ENCODE measurements at regions not wholly inside any gene's neighbourhood (a gene's known extent, or its start where the extent isn't known, plus 50 kb on each side); places are given as distances from the start of the nearest gene placed in this dataset.

GRCh38 chr1:218526198-218526580 is 181.1 kb downstream of the TGFB2 start:
- H3K27ac ChIP-seq = no peak overlapping the region
- no peak for DNase-seq
- no peak overlapping the region for H3K4me3 ChIP-seq
- intact Hi-C loops (cut with DNase I; ENCODE audit: low total_unique reads) = loop anchor here (10.0 kb wide), 1 partner anchor 181 kb away; the partner anchor contains the start of gene TGFB2
- no peaks in the 10 kb centered on the region for H3K36me3 ChIP-seq
- WGBS, 5 donors = 73 to 95% (median 86%) methylated on average over 1 of the region's 1 CpG
- H3K27me3 ChIP-seq (replicated peaks in 1 of 7) = peaks cover 0 to 13% (median 0%) of the 10 kb centered on the region in 7 donors
- H3K4me1 ChIP-seq = no peaks in the 10 kb centered on the region
- H3K9me3 ChIP-seq = no peaks in the 10 kb centered on the region
- TF ChIP-seq CTCF (IDR thresholded peaks at IDR 0.05 in 8 of 11, conservative IDR thresholded peaks at IDR 0.05 in 3 of 11) = no peak
- no peak for TF ChIP-seq POLR2AphosphoS5 (IDR thresholded peaks at IDR 0.05)
- TF ChIP-seq POLR2A (IDR thresholded peaks at IDR 0.05) = no peak

DNA sequence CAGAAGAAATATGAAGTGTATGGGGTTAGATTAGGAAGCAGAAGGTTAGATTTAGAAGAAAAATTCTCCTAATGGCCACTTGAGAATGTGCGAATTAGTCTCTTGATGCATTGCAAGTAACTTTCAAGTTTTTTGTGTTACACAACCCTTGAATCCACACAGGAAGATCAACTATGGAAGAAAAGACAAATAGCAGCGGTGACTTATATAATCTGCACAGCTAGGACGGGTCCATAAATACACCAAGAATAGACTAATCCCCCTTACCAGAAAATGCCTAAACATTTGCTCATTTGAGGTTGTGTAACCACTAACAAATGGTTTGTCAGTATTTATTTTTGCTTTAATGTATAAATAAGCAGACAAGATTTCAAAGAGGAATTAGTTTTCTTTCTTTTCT is 182.6 kb downstream of the TGFB2 start:
- intact Hi-C loops (cut with DNase I; ENCODE audit: low total_unique reads) = loop anchor here (10.0 kb wide), 1 partner anchor 183 kb away; the partner anchor contains the start of gene TGFB2
- 82 to 94% (median 89%) methylated on average over 3 of the region's 3 CpGs for WGBS, 5 donors
- Histone ChIP-seq H3K9me3 (no peaks in the 10 kb centered on the region), H3K27me3 (replicated peaks in 1 of 7) (peaks cover 0 to 9% (median 0%) of the 10 kb centered on the region in 7 donors), H3K36me3 (no peaks in the 10 kb centered on the region), H3K4me1 (no peaks in the 10 kb centered on the region), H3K4me3 (no peak overlapping the region), H3K27ac (no peak overlapping the region)
- DNase-seq = no peak
- TF ChIP-seq POLR2AphosphoS5 (IDR thresholded peaks at IDR 0.05) (no peak), CTCF (IDR thresholded peaks at IDR 0.05 in 8 of 11, conservative IDR thresholded peaks at IDR 0.05 in 3 of 11) (no peak), POLR2A (IDR thresholded peaks at IDR 0.05) (no peak)

DNA sequence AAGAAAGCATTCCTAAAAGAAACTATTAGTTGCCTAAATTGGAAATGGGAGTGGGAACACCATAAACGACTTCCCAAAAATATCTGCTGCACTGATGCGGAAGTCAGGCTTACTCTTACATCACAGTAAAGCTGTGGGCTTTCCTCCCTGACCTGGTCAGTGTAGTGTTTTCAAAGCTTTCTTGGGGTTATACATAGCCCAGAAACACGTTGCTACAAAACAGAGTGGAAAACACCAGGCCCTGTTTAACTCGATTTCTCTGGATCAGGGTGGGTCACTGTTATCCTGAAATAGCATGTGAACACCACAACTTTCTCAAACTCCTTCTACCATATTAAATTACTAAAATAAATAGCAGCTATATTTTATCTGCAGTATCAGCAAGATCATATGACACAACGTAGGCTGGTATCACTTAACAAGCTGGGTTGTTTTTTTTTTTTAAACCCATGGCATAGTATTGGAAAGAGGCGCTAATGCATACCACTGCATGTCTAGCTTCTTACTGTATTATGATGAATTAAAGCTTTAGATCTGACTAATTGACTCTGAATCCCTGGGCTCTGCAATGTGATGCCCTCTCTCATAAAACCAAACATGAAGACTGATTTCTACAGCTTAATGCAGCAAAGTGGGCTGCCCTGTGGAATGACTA is 184.6 kb downstream of the TGFB2 start:
- H3K9me3 ChIP-seq = peaks cover 0 to 6% (median 0%) of the 10 kb centered on the region in 8 donors
- H3K27me3 ChIP-seq (replicated peaks in 1 of 7) = peaks cover 0 to 6% (median 0%) of the 10 kb centered on the region in 7 donors
- no peak overlapping the region for H3K4me3 ChIP-seq
- 64 to 76% (median 69%) methylated on average over 6 of the region's 6 CpGs for WGBS, 5 donors
- H3K27ac ChIP-seq = no peak overlapping the region
- H3K4me1 ChIP-seq = no peaks in the 10 kb centered on the region
- H3K36me3 ChIP-seq = no peaks in the 10 kb centered on the region
- no peak for DNase-seq
- TF ChIP-seq POLR2A (IDR thresholded peaks at IDR 0.05) = no peak
- no peak for TF ChIP-seq POLR2AphosphoS5 (IDR thresholded peaks at IDR 0.05)
- intact Hi-C loops (cut with DNase I; ENCODE audit: low total_unique reads) = loop anchor here (10.0 kb wide), 1 partner anchor 185 kb away; the partner anchor contains the start of gene TGFB2

- no peaks in the 10 kb centered on the region for H3K27me3 ChIP-seq (replicated peaks in 1 of 7)
- peaks cover 0 to 6% (median 0%) of the 10 kb centered on the region in 8 donors for H3K9me3 ChIP-seq
- intact Hi-C loops (cut with DNase I; ENCODE audit: low total_unique reads) = no loop called here
- WGBS, 5 donors = 90 to 98% (median 94%) methylated on average over 5 of the region's 5 CpGs
- H3K36me3 ChIP-seq = no peaks in the 10 kb centered on the region
- no peaks in the 10 kb centered on the region for H3K4me1 ChIP-seq
- H3K27ac ChIP-seq = no peak overlapping the region
- DNase-seq = no peak
- H3K4me3 ChIP-seq = no peak overlapping the region
- TF ChIP-seq POLR2A (IDR thresholded peaks at IDR 0.05) = no peak
- TF ChIP-seq CTCF (IDR thresholded peaks at IDR 0.05 in 8 of 11, conservative IDR thresholded peaks at IDR 0.05 in 3 of 11) = no peak
- no peak for TF ChIP-seq POLR2AphosphoS5 (IDR thresholded peaks at IDR 0.05)
Measured at GRCh38 chr1:218531936-218532335, 186.8 kb downstream of the TGFB2 start.
